CD14-positive monocyte (primary cell): ENCODE measurements at regions not wholly inside any gene's neighbourhood (a gene's known extent, or its start where the extent isn't known, plus 50 kb on each side); places are given as distances from the start of the nearest gene placed in this dataset.

Experiments
- DNase-seq, 3 donors: peaks; one replicate each; pipeline ENCODE4 v3.0.0-alpha.2; 2011 to 2022
- H2AFZ ChIP-seq: 2 replicates; pipeline ENCODE4 v1.6.0; 2012; ENCODE audit warnings: mild to moderate bottlenecking, low read depth, low read length, inconsistent platforms; ENCODE audit not compliant: insufficient read depth, poor library complexity, severe bottlenecking
- H3K27ac ChIP-seq, 2 donors: 1 replicate in 1 of 2; 2 replicates in 1 of 2; pipeline ENCODE4 v1.5.1; 2012 to 2013; ENCODE audit warnings: low read length in 2 of 2, control low read depth in 1 of 2, inconsistent platforms in 1 of 2, low read depth in 1 of 2, mild to moderate bottlenecking in 1 of 2
- H3K27me3 ChIP-seq, 2 donors: one replicate each; pipeline versions ENCODE4 v1.6.0 to v1.6.1; 2011 to 2013; ENCODE audit warnings: low read length in 2 of 2; ENCODE audit not compliant: control insufficient read depth in 2 of 2, insufficient read depth in 2 of 2
- H3K36me3 ChIP-seq, 2 donors: replicated peaks in 1 of 2; 1 replicate in 1 of 2; 2 replicates in 1 of 2; pipeline versions ENCODE4 v1.5.1 to v1.6.1; 2012 to 2013; ENCODE audit warnings: low read length in 2 of 2, control low read depth in 1 of 2, inconsistent platforms in 1 of 2, mild to moderate bottlenecking in 1 of 2; ENCODE audit not compliant: insufficient read depth in 2 of 2, control insufficient read depth in 1 of 2
- H3K4me1 ChIP-seq, 2 donors: 1 replicate in 1 of 2; 2 replicates in 1 of 2; pipeline versions ENCODE4 v1.5.1 to v1.6.1; 2012 to 2013; ENCODE audit warnings: low read length in 2 of 2, control low read depth in 1 of 2, inconsistent platforms in 1 of 2, mild to moderate bottlenecking in 1 of 2, moderate library complexity in 1 of 2; ENCODE audit not compliant: insufficient read depth in 2 of 2, control insufficient read depth in 1 of 2
- H3K4me2 ChIP-seq: replicated peaks from 2 replicates; pipeline ENCODE3; 2012; ENCODE audit warnings: low read length, moderate library complexity, mild to moderate bottlenecking; ENCODE audit not compliant: poor library complexity, severe bottlenecking; ENCODE audit errors: extremely low read depth
- H3K4me3 ChIP-seq, 3 experiments: fragments of 200-600 bp in 1 of 3; sonication (generic) in 1 of 3; replicated peaks in 1 of 3; 1 replicate in 2 of 3; 2 replicates in 1 of 3; pipeline ENCODE4 v1.5.1; 2011 to 2013; ENCODE audit warnings: low read length in 3 of 3, mild to moderate bottlenecking in 3 of 3, control low read depth in 2 of 3, low read depth in 2 of 3, inconsistent platforms in 1 of 3, moderate library complexity in 1 of 3
- H3K79me2 ChIP-seq: 2 replicates; pipeline ENCODE4 v1.6.0; 2012; ENCODE audit warnings: mild to moderate bottlenecking, control low read depth, inconsistent platforms, low read length, moderate library complexity; ENCODE audit not compliant: insufficient read depth
- H3K9ac ChIP-seq: 2 replicates; pipeline ENCODE4 v1.6.0; 2017; ENCODE audit warnings: low read length, mild to moderate bottlenecking; ENCODE audit not compliant: insufficient read depth, poor library complexity, severe bottlenecking
- H3K9me3 ChIP-seq, 2 donors: replicated peaks in 1 of 2; 1 replicate in 1 of 2; 2 replicates in 1 of 2; pipeline versions ENCODE4 v1.5.1 to v1.6.1; 2012 to 2013; ENCODE audit warnings: low read length in 2 of 2, control low read depth in 1 of 2; ENCODE audit not compliant: control insufficient read depth in 1 of 2, insufficient read depth in 1 of 2
- H4K20me1 ChIP-seq: 2 replicates; pipeline ENCODE4 v1.6.0; 2012; ENCODE audit warnings: mild to moderate bottlenecking, low read length, control low read depth, moderate library complexity; ENCODE audit not compliant: insufficient read depth
- H3K27ac Mint-ChIP-seq, 7 donors: one replicate each; pipeline ENCODE4 v1.8.0; 2020; ENCODE audit warnings: mild to moderate bottlenecking in 7 of 7, mixed read lengths in 7 of 7, moderate library complexity in 6 of 7, inconsistent platforms in 2 of 7
- H3K27me3 Mint-ChIP-seq, 3 donors: one replicate each; pipeline ENCODE4 v1.8.0; 2021 to 2022; ENCODE audit warnings: low read depth in 3 of 3, mild to moderate bottlenecking in 3 of 3, mixed read lengths in 3 of 3, moderate library complexity in 3 of 3, inconsistent platforms in 1 of 3
- H3K36me3 Mint-ChIP-seq, 2 donors: one replicate each; pipeline ENCODE4 v1.8.0; 2020; ENCODE audit warnings: mixed read lengths in 2 of 2, inconsistent platforms in 1 of 2, mild to moderate bottlenecking in 1 of 2
- H3K4me1 Mint-ChIP-seq: one replicate; pipeline ENCODE4 v1.8.0; 2020; ENCODE audit warnings: mild to moderate bottlenecking, mixed read lengths
- H3K4me3 Mint-ChIP-seq, 2 donors: one replicate each; pipeline ENCODE4 v1.8.0; 2020; ENCODE audit warnings: mild to moderate bottlenecking in 2 of 2, mixed read lengths in 2 of 2, moderate library complexity in 1 of 2
- H3K9me3 Mint-ChIP-seq, 7 donors: one replicate each; pipeline ENCODE4 v1.8.0; 2020 to 2022; ENCODE audit warnings: mixed read lengths in 7 of 7, mild to moderate bottlenecking in 6 of 7, moderate library complexity in 6 of 7, inconsistent platforms in 2 of 7
- WGBS: methylation state at CpG from one replicate; pipeline ENCODE4 v1.1.5; 2013; ENCODE audit warnings: missing lambda C conversion rate; ENCODE audit not compliant: insufficient coverage; 5-methylcytosine and 5-hydroxymethylcytosine counted together
- intact Hi-C, 2 donors: fragments of 100-400 bp; cut with micrococcal nuclease; formaldehyde crosslinking; loops; one replicate each; pipeline versions ENCODE4 v1.15.0 to v1.15.1; 2023
- TF ChIP-seq, protein P1 (sequence below): fragments of 200-600 bp; IDR thresholded peaks from one replicate; pipeline ENCODE4 v1.8.0; 2022; ENCODE audit warnings: antibody characterized with exemption, mild to moderate bottlenecking

GRCh38 chr22:49692499-49693225 lies 135.0 kb downstream of the BRD1 start:
- no peak overlapping the region for H3K4me3 ChIP-seq
- H3K9me3 ChIP-seq, result peaks cover 0 to 4% of the 10 kb centered on the region in 2 donors
- Mint-ChIP-seq H3K36me3 (no peaks in the 10 kb centered on the region), H3K27ac (peak overlapping the region in 1 of 7 donors; percentile 18), H3K27me3 (peaks cover 4 to 7% (median 7%) of the 10 kb centered on the region in 3 donors), H3K4me1 (no peaks in the 10 kb centered on the region), H3K9me3 (peaks cover 4 to 24% (median 15%) of the 10 kb centered on the region in 7 donors), H3K4me3 (no peak overlapping the region)
- no peak overlapping the region for H3K4me2 ChIP-seq
- DNase-seq, result no peak
- H3K36me3 ChIP-seq, result no peaks in the 10 kb centered on the region
- H3K4me1 ChIP-seq, result no peaks in the 10 kb centered on the region
- no peaks in the 10 kb centered on the region for H3K79me2 ChIP-seq
- intact Hi-C loops, result no loop called here
- H3K27me3 ChIP-seq, result no peaks in the 10 kb centered on the region
- H3K27ac ChIP-seq, result no peak overlapping the region
- H3K9ac ChIP-seq, result no peak overlapping the region
- H4K20me1 ChIP-seq, result no peaks in the 10 kb centered on the region
- TF ChIP-seq, protein P1, sequence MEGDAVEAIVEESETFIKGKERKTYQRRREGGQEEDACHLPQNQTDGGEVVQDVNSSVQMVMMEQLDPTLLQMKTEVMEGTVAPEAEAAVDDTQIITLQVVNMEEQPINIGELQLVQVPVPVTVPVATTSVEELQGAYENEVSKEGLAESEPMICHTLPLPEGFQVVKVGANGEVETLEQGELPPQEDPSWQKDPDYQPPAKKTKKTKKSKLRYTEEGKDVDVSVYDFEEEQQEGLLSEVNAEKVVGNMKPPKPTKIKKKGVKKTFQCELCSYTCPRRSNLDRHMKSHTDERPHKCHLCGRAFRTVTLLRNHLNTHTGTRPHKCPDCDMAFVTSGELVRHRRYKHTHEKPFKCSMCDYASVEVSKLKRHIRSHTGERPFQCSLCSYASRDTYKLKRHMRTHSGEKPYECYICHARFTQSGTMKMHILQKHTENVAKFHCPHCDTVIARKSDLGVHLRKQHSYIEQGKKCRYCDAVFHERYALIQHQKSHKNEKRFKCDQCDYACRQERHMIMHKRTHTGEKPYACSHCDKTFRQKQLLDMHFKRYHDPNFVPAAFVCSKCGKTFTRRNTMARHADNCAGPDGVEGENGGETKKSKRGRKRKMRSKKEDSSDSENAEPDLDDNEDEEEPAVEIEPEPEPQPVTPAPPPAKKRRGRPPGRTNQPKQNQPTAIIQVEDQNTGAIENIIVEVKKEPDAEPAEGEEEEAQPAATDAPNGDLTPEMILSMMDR, result no peak
- no peak overlapping the region for H2AFZ ChIP-seq
- WGBS, result 85% methylated on average over 17 of the region's 18 CpGs

DNA sequence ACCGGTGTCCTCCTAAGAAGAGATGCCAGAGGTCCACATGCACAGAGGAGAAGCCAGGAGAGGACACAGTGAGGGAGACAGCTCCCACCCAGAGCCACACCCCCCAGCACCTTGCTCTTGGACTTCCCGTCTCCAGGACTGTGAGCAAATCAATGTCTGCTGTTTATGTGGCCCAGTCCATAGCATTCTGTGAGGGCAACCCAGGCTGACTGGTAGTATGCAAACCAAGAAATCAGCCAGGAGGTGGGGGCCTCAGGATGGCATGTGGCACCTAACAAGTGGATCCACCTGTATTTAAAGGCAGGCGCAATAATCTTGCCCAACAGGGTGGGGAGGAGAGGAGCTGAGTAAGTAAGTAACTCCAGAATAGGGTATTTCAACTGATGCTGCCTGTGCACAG lies 136.4 kb downstream of the BRD1 start:
- H3K27me3 ChIP-seq, result no peaks in the 10 kb centered on the region
- H3K27ac ChIP-seq, result no peak overlapping the region
- Mint-ChIP-seq H3K9me3 (peaks cover 2 to 16% (median 8%) of the 10 kb centered on the region in 7 donors), H3K27ac (no peak overlapping the region), H3K4me1 (no peaks in the 10 kb centered on the region), H3K27me3 (peaks cover 4 to 7% (median 6%) of the 10 kb centered on the region in 3 donors), H3K4me3 (no peak overlapping the region), H3K36me3 (no peaks in the 10 kb centered on the region)
- no peaks in the 10 kb centered on the region for H4K20me1 ChIP-seq
- no peaks in the 10 kb centered on the region for H3K36me3 ChIP-seq
- no peak overlapping the region for H3K4me2 ChIP-seq
- no peaks in the 10 kb centered on the region for H3K4me1 ChIP-seq
- 90% methylated on average over 2 of the region's 3 CpGs for WGBS
- H2AFZ ChIP-seq, result no peak overlapping the region
- H3K9me3 ChIP-seq, result no peaks in the 10 kb centered on the region
- intact Hi-C loops, result no loop called here
- H3K4me3 ChIP-seq, result no peak overlapping the region
- H3K9ac ChIP-seq, result no peak overlapping the region
- H3K79me2 ChIP-seq, result no peaks in the 10 kb centered on the region
- no peak for DNase-seq
- TF ChIP-seq, protein P1, result no peak
